Dermis microvascular lymphatic vessel endothelial cell (primary cell): ENCODE measurements at regions not wholly inside any gene's neighbourhood (a gene's known extent, or its start where the extent isn't known, plus 50 kb on each side); places are given as distances from the start of the nearest gene placed in this dataset.
A peak's percentile ranks its signal among the peaks of the same experiment; 100 is the strongest.

Source experiments
- DNase-seq, 2 donors: peaks; one replicate each; pipeline versions ENCODE4 v3.0.0 to v3.0.0-alpha.2; 2010; ENCODE audit warnings: low read depth in 2 of 2

GRCh38 chr4:165667969-165668368 lies 205.1 kb upstream of the TLL1 start:
- DNase-seq, result no peak

- no peak for DNase-seq
Observed at GRCh38 chr4:165668694-165669093, 204.3 kb upstream of the TLL1 start.

GRCh38 chr4:165677081-165677480 lies 196.0 kb upstream of the TLL1 start:
- DNase-seq, result no peak

GRCh38 chr4:165678236-165678935 lies 194.7 kb upstream of the TLL1 start:
- no peak for DNase-seq

- no peak for DNase-seq
Observed at GRCh38 chr4:165678936-165679325, 194.1 kb upstream of the TLL1 start.

- peak in 1 of 2 donors; percentile 21 for DNase-seq
Observed at GRCh38 chr4:165680821-165681220, 192.2 kb upstream of the TLL1 start.

GRCh38 chr4:165682611-165683010 lies 190.4 kb upstream of the TLL1 start:
- DNase-seq, result no peak

- peak in 1 of 2 donors; percentile 27 for DNase-seq
Observed at GRCh38 chr4:165684177-165684805, 188.7 kb upstream of the TLL1 start.

GRCh38 chr4:165686756-165687155 lies 186.3 kb upstream of the TLL1 start:
- no peak for DNase-seq

GRCh38 chr4:165689159-165689558 lies 183.9 kb upstream of the TLL1 start:
- DNase-seq, result no peak

- DNase-seq, result peak in 1 of 2 donors; percentile 26
Observed at GRCh38 chr4:165692082-165692481, 181.0 kb upstream of the TLL1 start.

- no peak for DNase-seq
Observed at GRCh38 chr4:165698272-165698671, 174.8 kb upstream of the TLL1 start.

GRCh38 chr4:165699055-165699454 lies 174.0 kb upstream of the TLL1 start:
- DNase-seq, result no peak

GRCh38 chr4:165700855-165701254 lies 172.2 kb upstream of the TLL1 start:
- DNase-seq, result no peak

GRCh38 chr4:165707128-165707527 lies 165.9 kb upstream of the TLL1 start:
- no peak for DNase-seq

GRCh38 chr4:165709516-165709915 lies 163.5 kb upstream of the TLL1 start:
- peak in 1 of 2 donors; percentile 51 for DNase-seq

GRCh38 chr4:165709973-165710526 lies 163.0 kb upstream of the TLL1 start:
- DNase-seq, result no peak

GRCh38 chr4:165711436-165711835 lies 161.6 kb upstream of the TLL1 start:
- peak; percentile 21 to 22 for DNase-seq

- DNase-seq, result no peak
Observed at GRCh38 chr4:165711912-165712311, 161.1 kb upstream of the TLL1 start.

- DNase-seq, result no peak
Observed at GRCh38 chr4:165714650-165715049, 158.4 kb upstream of the TLL1 start.

- DNase-seq, result no peak
Observed at GRCh38 chr4:165715211-165715610, 157.8 kb upstream of the TLL1 start.

- DNase-seq, result peak in 1 of 2 donors; percentile 1
Observed at GRCh38 chr4:165715989-165716388, 157.0 kb upstream of the TLL1 start.

- DNase-seq, result peak in 1 of 2 donors; percentile 14
Observed at GRCh38 chr4:165716472-165716871, 156.6 kb upstream of the TLL1 start.
